ENCODE measurements at regions not wholly inside any gene's neighbourhood (a gene's known extent, or its start where the extent isn't known, plus 50 kb on each side); places are given as distances from the start of the nearest gene placed in this dataset.

GRCh38 chr18:22604986-22605421, 187.3 kb upstream of the CTAGE1 start:
- Histone ChIP-seq H3K4me3 (replicated peaks in 1 of 3; ENCODE audit: low read depth in 2 of 3, low read length in 3 of 3) (no peak overlapping the region), H3K9ac (ENCODE audit: insufficient read depth, low read length, poor library complexity, severe bottlenecking) (no peak overlapping the region), H3K9me3 (replicated peaks in 1 of 2; ENCODE audit: control insufficient read depth in 1 of 2, insufficient read depth in 1 of 2, low read length in 2 of 2) (no peaks in the 10 kb centered on the region), H3K4me1 (ENCODE audit: control insufficient read depth in 1 of 2, insufficient read depth in 2 of 2, low read length in 2 of 2) (no peaks in the 10 kb centered on the region), H2AFZ (ENCODE audit: insufficient read depth, low read depth, low read length, poor library complexity, severe bottlenecking) (no peak overlapping the region), H4K20me1 (ENCODE audit: insufficient read depth, low read length) (no peaks in the 10 kb centered on the region), H3K4me2 (replicated peaks; ENCODE audit: extremely low read depth, low read length, poor library complexity, severe bottlenecking) (no peak overlapping the region), H3K27me3 (ENCODE audit: control insufficient read depth in 2 of 2, insufficient read depth in 2 of 2, low read length in 2 of 2) (no peaks in the 10 kb centered on the region), H3K79me2 (ENCODE audit: insufficient read depth, low read length) (no peaks in the 10 kb centered on the region), H3K36me3 (replicated peaks in 1 of 2; ENCODE audit: control insufficient read depth in 1 of 2, insufficient read depth in 2 of 2, low read length in 2 of 2) (no peaks in the 10 kb centered on the region), H3K27ac (ENCODE audit: low read depth in 1 of 2, low read length in 2 of 2) (no peak overlapping the region)
- Mint-ChIP-seq H3K4me3 (no peak overlapping the region), H3K4me1 (no peaks in the 10 kb centered on the region), H3K9me3 (peaks cover 0 to 5% (median 0%) of the 10 kb centered on the region in 7 donors), H3K36me3 (no peaks in the 10 kb centered on the region), H3K27me3 (ENCODE audit: low read depth in 3 of 3) (no peaks in the 10 kb centered on the region), H3K27ac (no peak overlapping the region)
- intact Hi-C loops (cut with micrococcal nuclease) = loop anchor here in 1 of 2 donors (10.0 kb wide), 1 partner anchor 60 kb away; no protein-coding TSS in a partner anchor
- DNase-seq = no peak
- WGBS (ENCODE audit: insufficient coverage) = 71% methylated on average over 1 of the region's 3 CpGs
- TF ChIP-seq, protein P1, sequence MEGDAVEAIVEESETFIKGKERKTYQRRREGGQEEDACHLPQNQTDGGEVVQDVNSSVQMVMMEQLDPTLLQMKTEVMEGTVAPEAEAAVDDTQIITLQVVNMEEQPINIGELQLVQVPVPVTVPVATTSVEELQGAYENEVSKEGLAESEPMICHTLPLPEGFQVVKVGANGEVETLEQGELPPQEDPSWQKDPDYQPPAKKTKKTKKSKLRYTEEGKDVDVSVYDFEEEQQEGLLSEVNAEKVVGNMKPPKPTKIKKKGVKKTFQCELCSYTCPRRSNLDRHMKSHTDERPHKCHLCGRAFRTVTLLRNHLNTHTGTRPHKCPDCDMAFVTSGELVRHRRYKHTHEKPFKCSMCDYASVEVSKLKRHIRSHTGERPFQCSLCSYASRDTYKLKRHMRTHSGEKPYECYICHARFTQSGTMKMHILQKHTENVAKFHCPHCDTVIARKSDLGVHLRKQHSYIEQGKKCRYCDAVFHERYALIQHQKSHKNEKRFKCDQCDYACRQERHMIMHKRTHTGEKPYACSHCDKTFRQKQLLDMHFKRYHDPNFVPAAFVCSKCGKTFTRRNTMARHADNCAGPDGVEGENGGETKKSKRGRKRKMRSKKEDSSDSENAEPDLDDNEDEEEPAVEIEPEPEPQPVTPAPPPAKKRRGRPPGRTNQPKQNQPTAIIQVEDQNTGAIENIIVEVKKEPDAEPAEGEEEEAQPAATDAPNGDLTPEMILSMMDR (IDR thresholded peaks at IDR 0.05) = no peak

- Histone ChIP-seq H3K9ac (ENCODE audit: insufficient read depth, low read length, poor library complexity, severe bottlenecking) (no peak overlapping the region), H4K20me1 (ENCODE audit: insufficient read depth, low read length) (no peaks in the 10 kb centered on the region), H3K4me2 (replicated peaks; ENCODE audit: extremely low read depth, low read length, poor library complexity, severe bottlenecking) (no peak overlapping the region), H3K4me1 (ENCODE audit: control insufficient read depth in 1 of 2, insufficient read depth in 2 of 2, low read length in 2 of 2) (no peaks in the 10 kb centered on the region), H3K79me2 (ENCODE audit: insufficient read depth, low read length) (no peaks in the 10 kb centered on the region), H2AFZ (ENCODE audit: insufficient read depth, low read depth, low read length, poor library complexity, severe bottlenecking) (no peak overlapping the region), H3K27me3 (ENCODE audit: control insufficient read depth in 2 of 2, insufficient read depth in 2 of 2, low read length in 2 of 2) (no peaks in the 10 kb centered on the region), H3K27ac (ENCODE audit: low read depth in 1 of 2, low read length in 2 of 2) (no peak overlapping the region), H3K4me3 (replicated peaks in 1 of 3; ENCODE audit: low read depth in 2 of 3, low read length in 3 of 3) (no peak overlapping the region), H3K9me3 (replicated peaks in 1 of 2; ENCODE audit: control insufficient read depth in 1 of 2, insufficient read depth in 1 of 2, low read length in 2 of 2) (no peaks in the 10 kb centered on the region), H3K36me3 (replicated peaks in 1 of 2; ENCODE audit: control insufficient read depth in 1 of 2, insufficient read depth in 2 of 2, low read length in 2 of 2) (no peaks in the 10 kb centered on the region)
- DNase-seq = no peak
- Mint-ChIP-seq H3K27me3 (ENCODE audit: low read depth in 3 of 3) (no peaks in the 10 kb centered on the region), H3K4me3 (no peak overlapping the region), H3K4me1 (no peaks in the 10 kb centered on the region), H3K36me3 (no peaks in the 10 kb centered on the region), H3K9me3 (peaks cover 0 to 5% (median 0%) of the 10 kb centered on the region in 7 donors), H3K27ac (no peak overlapping the region)
- 50% methylated on average over 2 of the region's 4 CpGs for WGBS (ENCODE audit: insufficient coverage)
- intact Hi-C loops (cut with micrococcal nuclease) = loop anchor here in 1 of 2 donors (10.0 kb wide), 1 partner anchor 61 kb away; no protein-coding TSS in a partner anchor
- TF ChIP-seq, protein P1 (IDR thresholded peaks at IDR 0.05) = no peak
Measured at GRCh38 chr18:22605736-22606135, 188.0 kb upstream of the CTAGE1 start.

Data from CD14-positive monocyte (primary cell).